Lung (tissue), 11 donors: ENCODE measurements at regions not wholly inside any gene's neighbourhood (a gene's known extent, or its start where the extent isn't known, plus 50 kb on each side); places are given as distances from the start of the nearest gene placed in this dataset.

Experiments used
- ATAC-seq: fragments of 200-7000 bp; cut with Tn5 transposase; one replicate; pipeline ENCODE4 v1.9.1; 2020; ENCODE audit warnings: moderate number of reproducible peaks; ENCODE audit not compliant: insufficient read depth, low FRiP score
- DNase-seq, 3 donors: peaks; one replicate each; pipeline ENCODE4 v3.0.0-alpha.2; 2013 to 2017
- H3K27ac ChIP-seq, 2 donors: one replicate each; pipeline ENCODE4 v1.5.1; 2013; ENCODE audit warnings: mild to moderate bottlenecking in 2 of 2, moderate library complexity in 2 of 2, control low read depth in 1 of 2, inconsistent platforms in 1 of 2, low read depth in 1 of 2, low read length in 1 of 2
- H3K27me3 ChIP-seq, 3 donors: one replicate each; pipeline ENCODE4 v1.5.1; 2013; ENCODE audit warnings: low read length in 2 of 3; ENCODE audit not compliant: control insufficient read depth in 3 of 3, insufficient read depth in 3 of 3
- H3K36me3 ChIP-seq, 4 donors: one replicate each; pipeline ENCODE4 v1.5.1; 2013; ENCODE audit warnings: low read length in 4 of 4, mild to moderate bottlenecking in 1 of 4, moderate library complexity in 1 of 4; ENCODE audit not compliant: control insufficient read depth in 4 of 4, insufficient read depth in 4 of 4
- H3K4me1 ChIP-seq, 5 donors: one replicate each; pipeline ENCODE4 v1.5.1; 2013; ENCODE audit warnings: low read length in 5 of 5, mild to moderate bottlenecking in 2 of 5, moderate library complexity in 1 of 5; ENCODE audit not compliant: control insufficient read depth in 5 of 5, insufficient read depth in 5 of 5
- H3K4me3 ChIP-seq: one replicate; pipeline ENCODE4 v1.5.1; 2013; ENCODE audit warnings: mild to moderate bottlenecking, control low read depth, moderate library complexity
- H3K9ac ChIP-seq, 2 donors: one replicate each; pipeline ENCODE4 v1.5.1; 2013; ENCODE audit warnings: low read length in 2 of 2, control low read depth in 1 of 2; ENCODE audit not compliant: insufficient read depth in 1 of 2
- H3K9me3 ChIP-seq, 4 donors: one replicate each; pipeline ENCODE4 v1.5.1; 2013; ENCODE audit warnings: low read length in 3 of 4, mild to moderate bottlenecking in 1 of 4, moderate library complexity in 1 of 4; ENCODE audit not compliant: control insufficient read depth in 4 of 4, insufficient read depth in 3 of 4
- WGBS, 2 donors: extraction: QIAGEN DNeasy Blood & Tissue Kit; methylation state at CpG; one replicate each; pipeline ENCODE4 v1.1.7; 2013; 5-methylcytosine and 5-hydroxymethylcytosine counted together
- TF ChIP-seq, protein P1 (sequence below): IDR thresholded peaks from 2 replicates; pipeline ENCODE4 v1.5.1; 2012; ENCODE audit warnings: mild to moderate bottlenecking; ENCODE audit errors: control extremely low read depth, extremely low read depth
- donor health status: control.
- donor health status: control.
- donor health status: Bipolar disorder and iron deficiency.
- donor health status: healthy.
- donor health status: DM: yes; HTN: yes; CAD: no.

- H3K4me3 ChIP-seq: no peak overlapping the region
- WGBS, 2 donors: 70 to 80% methylated on average over 1 of the region's 1 CpG
- ATAC-seq (no peak), DNase-seq (no peak)
- no peaks in the 10 kb centered on the region for H3K27me3 ChIP-seq
- no peaks in the 10 kb centered on the region for H3K4me1 ChIP-seq
- TF ChIP-seq, protein P1, sequence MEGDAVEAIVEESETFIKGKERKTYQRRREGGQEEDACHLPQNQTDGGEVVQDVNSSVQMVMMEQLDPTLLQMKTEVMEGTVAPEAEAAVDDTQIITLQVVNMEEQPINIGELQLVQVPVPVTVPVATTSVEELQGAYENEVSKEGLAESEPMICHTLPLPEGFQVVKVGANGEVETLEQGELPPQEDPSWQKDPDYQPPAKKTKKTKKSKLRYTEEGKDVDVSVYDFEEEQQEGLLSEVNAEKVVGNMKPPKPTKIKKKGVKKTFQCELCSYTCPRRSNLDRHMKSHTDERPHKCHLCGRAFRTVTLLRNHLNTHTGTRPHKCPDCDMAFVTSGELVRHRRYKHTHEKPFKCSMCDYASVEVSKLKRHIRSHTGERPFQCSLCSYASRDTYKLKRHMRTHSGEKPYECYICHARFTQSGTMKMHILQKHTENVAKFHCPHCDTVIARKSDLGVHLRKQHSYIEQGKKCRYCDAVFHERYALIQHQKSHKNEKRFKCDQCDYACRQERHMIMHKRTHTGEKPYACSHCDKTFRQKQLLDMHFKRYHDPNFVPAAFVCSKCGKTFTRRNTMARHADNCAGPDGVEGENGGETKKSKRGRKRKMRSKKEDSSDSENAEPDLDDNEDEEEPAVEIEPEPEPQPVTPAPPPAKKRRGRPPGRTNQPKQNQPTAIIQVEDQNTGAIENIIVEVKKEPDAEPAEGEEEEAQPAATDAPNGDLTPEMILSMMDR: no peak
- no peaks in the 10 kb centered on the region for H3K9me3 ChIP-seq
- no peak overlapping the region for H3K27ac ChIP-seq
- H3K9ac ChIP-seq: no peak overlapping the region
- no peaks in the 10 kb centered on the region for H3K36me3 ChIP-seq
These were observed 450.2 kb upstream of the KLHL29 start for GRCh38 chr2:22934747-22935146.

GRCh38 chr2:22942441-22942840 lies 442.5 kb upstream of the KLHL29 start:
- no peak for ATAC-seq
- Histone ChIP-seq H3K9ac (no peak overlapping the region), H3K9me3 (peaks cover 0 to 2% (median 0%) of the 10 kb centered on the region in 4 donors), H3K27ac (no peak overlapping the region), H3K36me3 (no peaks in the 10 kb centered on the region), H3K4me1 (no peaks in the 10 kb centered on the region), H3K4me3 (no peak overlapping the region), H3K27me3 (no peaks in the 10 kb centered on the region)
- TF ChIP-seq, protein P1: no peak
- DNase-seq: no peak
- 86 to 89% methylated on average over 7 of the region's 7 CpGs for WGBS, 2 donors

GRCh38 chr2:22944143-22944542 lies 440.8 kb upstream of the KLHL29 start:
- no peaks in the 10 kb centered on the region for H3K4me1 ChIP-seq
- H3K27ac ChIP-seq: no peak overlapping the region
- H3K9ac ChIP-seq: no peak overlapping the region
- TF ChIP-seq, protein P1: no peak
- H3K36me3 ChIP-seq: no peaks in the 10 kb centered on the region
- H3K27me3 ChIP-seq: no peaks in the 10 kb centered on the region
- no peak for DNase-seq
- H3K4me3 ChIP-seq: no peak overlapping the region
- ATAC-seq: no peak
- 87 to 91% methylated on average over 7 of the region's 7 CpGs for WGBS, 2 donors
- H3K9me3 ChIP-seq: peaks cover 0 to 4% (median 0%) of the 10 kb centered on the region in 4 donors

GRCh38 chr2:22946553-22946952 lies 438.4 kb upstream of the KLHL29 start:
- WGBS, 2 donors: 89 to 93% methylated on average over 2 of the region's 2 CpGs
- Histone ChIP-seq H3K27ac (no peak overlapping the region), H3K4me3 (no peak overlapping the region), H3K36me3 (no peaks in the 10 kb centered on the region), H3K27me3 (no peaks in the 10 kb centered on the region), H3K9me3 (peaks cover 0 to 4% (median 0%) of the 10 kb centered on the region in 4 donors), H3K4me1 (no peaks in the 10 kb centered on the region), H3K9ac (no peak overlapping the region)
- ATAC-seq (no peak), DNase-seq (no peak)
- TF ChIP-seq, protein P1: no peak
